Activated CD4-positive, alpha-beta T cell treated with anti-CD3 and anti-CD28 coated beads, Interleukin-2, Interleukin-4, amounts not matched to agents 100 ng/mL and 50 ng/mL, durations not matched to agents 16 hours and 8 hours (primary cell): ENCODE measurements at regions not wholly inside any gene's neighbourhood (a gene's known extent, or its start where the extent isn't known, plus 50 kb on each side); places are given as distances from the start of the nearest gene placed in this dataset.
"Not testable (repeated sequence)": the region's sequence is repeated elsewhere in the genome, so short reads cannot be mapped to it uniquely, and the experiment has no call there.

Experiments used
- DNase-seq: peaks from one replicate; pipeline ENCODE4 v3.0.0-alpha.2; 2020; ENCODE audit warnings: low spot score

DNA sequence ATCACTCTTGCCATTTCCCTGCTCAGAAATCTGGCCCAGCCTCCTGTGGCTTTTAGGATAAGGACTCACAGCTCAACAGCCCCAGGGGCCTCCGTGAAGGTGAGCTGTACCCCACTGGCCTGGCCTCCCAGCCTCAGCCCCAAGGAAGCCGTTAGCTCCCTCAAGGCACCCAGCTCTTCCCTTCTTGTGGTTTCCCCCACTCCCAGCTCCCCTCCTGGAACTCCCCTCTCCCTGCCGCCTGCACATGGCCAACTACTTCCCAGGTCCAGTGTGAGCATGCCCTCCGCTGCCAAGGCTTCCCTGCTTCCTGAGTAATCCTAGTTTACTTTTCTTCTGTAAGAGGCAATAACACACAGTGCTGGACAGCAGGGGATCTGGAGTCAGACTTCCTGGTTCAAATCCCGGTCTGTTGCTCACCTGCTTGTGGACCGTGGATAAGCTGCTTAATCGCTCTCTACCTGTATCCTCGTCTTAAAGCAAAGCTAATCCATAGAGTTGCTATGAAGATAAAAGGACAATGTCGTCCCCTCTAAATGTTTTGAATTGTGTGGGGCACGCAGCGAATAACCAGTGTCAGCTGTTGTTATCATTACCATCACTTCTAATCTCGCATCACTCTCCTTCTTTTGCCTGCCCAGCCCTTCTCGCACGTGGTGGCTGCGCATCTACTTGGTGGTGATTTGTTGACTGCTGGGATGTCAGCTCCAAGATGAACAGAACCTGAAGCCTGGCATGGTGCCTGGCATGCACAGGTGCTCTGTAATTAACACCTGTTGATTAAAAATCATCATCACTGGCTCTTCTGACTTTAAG, 86.6 kb downstream of the C5orf15 start:
- no peak for DNase-seq

GRCh38 chr5:133878236-133878555, 90.2 kb downstream of the C5orf15 start:
- no peak for DNase-seq

DNA sequence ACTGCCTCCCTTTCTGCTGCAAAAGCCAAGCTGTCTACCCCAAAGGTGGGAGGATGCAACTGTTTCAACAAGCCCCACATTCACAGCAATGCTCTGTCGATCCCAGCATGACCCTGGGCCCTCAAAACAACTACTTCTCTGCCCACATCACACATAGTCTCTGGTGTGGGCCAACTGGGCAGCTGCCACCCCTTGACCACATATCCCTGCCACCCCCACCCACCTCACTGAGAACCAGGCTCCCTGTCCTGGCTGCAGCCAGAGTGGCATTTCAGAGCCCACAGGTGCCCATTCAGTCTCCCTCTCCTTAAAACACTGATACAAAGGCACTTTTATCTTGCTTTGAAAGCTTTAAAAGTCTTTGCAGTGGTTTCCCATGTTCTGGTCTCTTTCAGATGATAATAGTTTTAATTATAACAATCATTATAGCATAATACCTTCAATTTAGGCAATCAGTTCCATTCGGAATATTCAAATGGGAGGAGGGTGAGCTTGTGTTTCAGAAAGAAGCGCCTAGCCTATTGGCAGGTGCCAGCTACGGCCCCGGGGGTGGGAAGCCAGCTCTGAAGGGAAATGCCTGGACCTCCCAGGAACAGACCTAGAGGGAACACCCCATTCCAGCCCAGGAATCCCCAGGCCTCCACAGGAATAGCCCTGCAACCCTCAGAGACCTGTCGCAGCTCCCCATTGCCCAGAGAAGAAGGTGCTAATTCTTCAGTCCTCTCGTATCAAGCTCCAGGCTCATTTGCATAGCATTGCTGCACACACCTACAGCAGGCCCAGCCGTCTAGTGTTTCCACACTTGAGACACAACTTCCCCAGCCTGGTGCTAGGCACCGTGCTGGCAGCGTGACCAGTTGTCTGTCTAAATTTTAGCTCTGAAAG, 90.8 kb downstream of the C5orf15 start:
- DNase-seq = no peak

DNA sequence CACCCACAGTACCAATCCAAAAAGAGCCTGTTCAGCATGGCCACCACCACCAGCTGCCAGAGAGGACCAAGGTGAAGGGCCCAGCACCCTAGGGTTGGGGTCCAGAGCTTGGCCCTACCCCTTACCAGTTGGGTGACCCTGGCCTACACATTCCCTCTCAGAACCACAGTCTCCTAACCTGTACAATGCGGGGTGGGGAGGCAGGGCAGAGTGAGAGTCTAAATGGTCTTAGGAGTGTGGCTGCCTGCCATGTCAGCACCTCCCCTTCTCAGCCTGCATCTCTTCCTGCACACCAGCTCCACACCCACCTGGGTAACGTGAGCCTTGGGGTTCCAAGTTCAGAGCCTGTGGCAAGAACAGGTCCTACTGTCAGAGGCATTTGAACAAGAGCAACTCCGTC, 92.2 kb downstream of the C5orf15 start:
- DNase-seq = no peak

DNA sequence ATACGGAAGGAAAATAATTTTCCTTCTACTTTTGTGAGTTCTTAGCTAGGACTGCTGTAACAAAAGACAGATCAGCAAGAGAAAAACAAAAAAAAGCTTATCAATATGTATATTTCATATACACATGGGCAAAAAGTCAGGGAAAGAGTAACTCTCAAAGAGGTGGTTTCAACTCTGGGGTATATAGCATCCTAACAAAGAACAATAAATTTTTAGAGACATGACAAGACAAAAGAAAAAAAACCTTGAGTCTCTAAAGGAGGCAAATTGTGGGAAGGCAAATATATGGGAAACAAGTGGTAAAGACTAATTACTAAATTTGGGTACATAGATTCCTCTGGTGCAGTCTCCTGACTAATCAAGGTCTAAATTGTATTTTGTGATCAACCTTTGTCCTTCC, 93.2 kb downstream of the C5orf15 start:
- DNase-seq = no peak

- DNase-seq = no peak
These were observed 95.0 kb downstream of the C5orf15 start for GRCh38 chr5:133873449-133873848.

GRCh38 chr5:133870661-133871060, 97.8 kb downstream of the C5orf15 start:
- no peak for DNase-seq

DNA sequence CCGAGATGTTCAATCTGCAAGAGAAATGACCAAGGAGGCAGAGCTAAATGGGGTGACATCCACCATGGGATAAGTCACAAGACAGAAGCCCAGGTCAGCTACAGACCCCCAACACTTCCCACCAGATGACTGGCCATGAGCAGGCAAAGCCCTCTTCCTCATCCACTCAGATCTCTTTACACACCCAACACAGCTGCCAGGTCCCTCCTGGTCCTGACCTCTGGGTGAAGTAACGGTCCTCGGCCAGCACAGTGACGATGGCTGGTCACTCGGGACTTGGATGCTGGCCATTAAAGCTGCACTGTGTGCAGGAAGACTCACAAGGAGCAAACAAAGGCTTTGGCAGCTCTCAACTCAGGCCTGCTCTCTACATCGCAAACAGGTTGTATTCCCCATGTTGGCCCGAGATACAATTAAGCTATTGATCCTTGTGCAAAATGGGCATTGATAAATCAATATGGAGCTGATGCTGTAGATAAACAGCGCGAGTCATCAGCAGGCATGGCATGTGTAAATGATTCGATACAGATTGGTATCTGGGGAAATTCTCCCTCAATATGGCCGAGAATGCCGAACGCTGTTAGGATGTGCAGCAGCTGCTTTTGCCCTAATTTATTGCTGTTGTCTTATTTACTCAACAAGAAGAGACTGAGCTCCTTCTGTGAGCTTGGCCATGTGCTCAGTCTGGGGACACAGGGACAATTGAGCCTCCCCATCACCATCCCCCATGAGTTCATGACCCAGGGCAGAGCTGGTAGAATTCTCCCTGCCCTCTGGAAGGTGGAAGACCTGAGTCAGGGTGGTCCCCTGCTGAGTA, 98.7 kb downstream of the C5orf15 start:
- DNase-seq = no peak

DNA sequence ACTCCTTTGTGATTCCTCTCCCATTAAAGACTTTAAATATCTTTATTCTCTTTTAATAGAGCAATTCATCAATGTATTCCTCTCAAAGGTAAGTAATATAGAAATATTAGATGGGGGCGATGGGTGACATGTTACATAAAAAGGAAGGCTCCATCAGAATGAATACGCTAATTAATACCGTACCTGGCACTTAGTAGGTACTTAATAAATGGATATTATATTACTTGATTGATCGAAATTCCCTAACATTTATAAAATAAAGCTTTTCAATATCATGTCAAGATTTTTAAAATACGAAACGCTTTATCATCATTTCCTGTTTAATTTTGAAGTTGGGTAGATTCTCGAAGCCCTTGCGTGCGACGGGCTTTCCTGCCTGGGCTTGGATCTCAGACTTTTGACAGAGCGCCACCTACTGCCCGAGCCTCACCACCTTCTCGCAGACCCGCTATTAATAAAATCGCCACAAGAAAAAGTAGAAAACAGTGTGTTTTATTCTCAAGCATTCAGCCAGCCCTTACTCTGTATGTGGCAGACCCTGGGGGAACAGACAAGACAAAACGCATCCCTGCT, 99.4 kb downstream of the C5orf15 start:
- DNase-seq = peak; percentile 75

GRCh38 chr5:133867851-133868545, 100.4 kb downstream of the C5orf15 start:
- no peak for DNase-seq

- no peak for DNase-seq
These were observed 101.1 kb downstream of the C5orf15 start for GRCh38 chr5:133867341-133867740.

DNA sequence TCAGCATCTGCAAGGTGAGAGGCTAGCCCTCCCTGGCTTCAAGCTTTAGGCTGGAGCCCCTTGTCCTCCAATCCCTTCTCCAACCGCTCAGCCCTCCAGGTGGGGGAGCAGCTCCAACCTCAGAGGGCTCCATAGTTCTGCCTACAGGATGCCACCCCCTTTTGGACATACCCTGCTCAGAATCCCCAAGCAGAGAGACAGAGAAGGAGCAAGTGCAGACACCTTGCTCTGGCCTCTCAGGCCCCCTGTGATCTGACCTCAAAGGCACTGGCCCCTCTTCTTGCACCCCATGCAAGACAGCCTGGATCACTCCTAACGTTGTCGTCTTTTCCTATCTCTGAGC, 101.6 kb downstream of the C5orf15 start:
- DNase-seq = no peak

DNA sequence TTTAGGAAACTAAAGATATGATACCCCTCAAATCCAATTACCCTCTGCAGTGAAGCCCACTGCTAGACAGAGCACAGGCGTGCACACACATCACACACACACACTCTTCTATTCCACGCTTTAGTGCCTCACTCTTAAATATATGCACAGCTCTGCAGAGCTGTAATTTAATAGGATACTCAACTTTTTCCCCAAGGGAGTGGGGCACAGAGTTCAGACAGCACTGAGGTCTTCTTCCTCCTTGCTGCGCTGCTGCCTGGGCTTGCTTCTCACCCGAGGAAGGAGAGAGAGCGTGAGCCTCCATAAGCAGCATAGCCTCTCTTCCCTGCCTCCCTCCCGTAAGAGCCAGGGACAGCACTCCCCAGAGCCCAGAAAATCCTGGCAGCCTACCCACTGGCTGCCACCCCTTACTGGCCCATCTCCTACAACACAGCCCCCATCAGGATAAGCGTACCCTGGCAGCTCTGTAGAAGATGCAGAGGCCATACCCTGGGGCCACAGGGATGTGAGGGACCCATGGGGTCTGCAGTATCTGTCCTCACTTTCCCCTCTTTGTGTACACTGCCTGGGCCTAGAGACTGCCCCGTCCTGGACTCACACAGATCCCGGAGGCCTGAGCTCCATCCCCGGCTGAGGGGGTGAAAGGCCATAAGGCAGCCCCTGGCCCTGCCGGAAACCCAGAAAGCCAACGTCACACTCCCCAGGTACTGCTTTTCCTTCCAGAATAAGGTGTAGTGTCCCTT, 102.1 kb downstream of the C5orf15 start:
- no peak for DNase-seq

- no peak for DNase-seq
These were observed 103.3 kb downstream of the C5orf15 start for GRCh38 chr5:133865113-133865512.

DNA sequence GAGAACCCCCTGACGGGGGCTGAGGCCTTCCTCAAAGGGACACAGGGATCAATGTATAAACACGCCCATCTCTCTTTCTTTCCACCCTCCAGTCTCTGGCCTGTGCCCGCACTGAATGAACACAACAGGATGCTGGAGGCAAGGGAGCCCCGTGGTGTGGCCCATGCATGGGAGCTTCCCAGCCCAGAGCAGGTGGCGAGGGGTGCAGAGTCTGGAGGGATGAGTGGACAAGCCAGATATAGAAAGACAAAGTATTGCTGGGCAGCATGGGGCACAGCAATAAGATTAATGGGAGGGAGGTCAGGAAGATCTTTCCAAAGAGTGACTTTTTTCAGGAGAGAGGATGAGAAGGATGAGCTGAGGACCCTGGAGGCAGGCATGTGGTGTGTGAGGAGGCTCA, 103.7 kb downstream of the C5orf15 start:
- no peak for DNase-seq

- no peak for DNase-seq
These were observed 104.4 kb downstream of the C5orf15 start for GRCh38 chr5:133863857-133864585.

- DNase-seq = no peak
These were observed 107.2 kb downstream of the C5orf15 start for GRCh38 chr5:133861161-133861737.

DNA sequence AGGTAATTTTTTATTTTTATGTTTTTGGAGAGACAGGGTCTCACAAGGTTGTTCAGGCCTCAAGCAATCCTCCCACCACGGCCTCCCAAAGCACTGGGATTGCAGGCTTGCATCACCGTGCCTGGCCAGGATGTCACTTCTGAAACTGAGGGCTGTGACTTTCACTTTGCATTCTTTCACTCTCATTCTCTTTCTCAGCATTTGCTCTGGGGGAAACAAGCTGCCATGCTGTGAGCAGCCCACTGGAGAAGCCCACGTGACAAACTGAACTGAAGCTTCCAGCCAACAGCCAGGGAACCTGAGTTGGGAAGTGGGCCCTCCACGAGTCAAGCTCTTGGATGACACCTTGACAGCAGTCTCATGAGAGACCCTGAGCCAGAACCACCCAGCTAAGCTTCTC, 109.4 kb downstream of the C5orf15 start:
- DNase-seq = no peak

- not testable (repeated sequence) for DNase-seq
These were observed 110.7 kb downstream of the C5orf15 start for GRCh38 chr5:133857595-133858313.
